K562 (cell line): ENCODE measurements at regions not wholly inside any gene's neighbourhood (a gene's known extent, or its start where the extent isn't known, plus 50 kb on each side); places are given as distances from the start of the nearest gene placed in this dataset.
A peak's percentile ranks its signal among the peaks of the same experiment; 100 is the strongest.

Experiments used
- ATAC-seq: fragments of 200-7000 bp; cut with Tn5 transposase; 3 replicates; pipeline ENCODE4 v1.9.1; 2020; ENCODE audit warnings: moderate library complexity
- BruUV-seq: library from RNA; stranded (reverse); fragments of 400-500 nt; replicated peaks from 2 replicates; lab custom pipeline; 2021; lab: Mats Ljungman, UMichigan
- CTCF ChIA-PET: fragments of 300-600 bp; formaldehyde crosslinking; extraction: SDS; loops from one replicate; lab custom pipeline; 2021; ENCODE audit warnings: low intra/inter-chr PET ratio; lab: Yijun Ruan, JAX
- POLR2A ChIA-PET: fragments of 300-600, 350-650 bp; sonication (Branson Sonifier 250); formaldehyde crosslinking; extraction: SDS; loops from one replicate; lab custom pipeline; 2021; ENCODE audit warnings: antibody characterized with exemption, inconsistent platforms; lab: Yijun Ruan, JAX
- DNase-seq, 4 experiments: peaks; one replicate each; pipeline versions ENCODE4 v3.0.0 to v3.0.0-alpha.2; 2011 to 2018; ENCODE audit warnings: low spot score in 3 of 4, mixed read lengths in 3 of 4; ENCODE audit errors: extremely low read depth in 1 of 4
- FAIRE-seq: peaks from 2 replicates; lab custom pipeline; 2011; peaks lifted over from hg19 to GRCh38; lab: Jason Lieb, UNC
- H2AFZ ChIP-seq: 2 replicates; pipeline ENCODE4 v1.6.0; 2011; ENCODE audit warnings: low read depth, low read length, control low read depth, inconsistent platforms
- H3K27ac ChIP-seq: fragments of 200-600 bp; 3 replicates; pipeline ENCODE4 v1.8.0; 2011; ENCODE audit warnings: low read depth, mild to moderate bottlenecking, control low read depth, inconsistent platforms, low read length, moderate library complexity, mixed read lengths; ENCODE audit errors: extremely low read depth
- H3K27me3 ChIP-seq, 2 experiments: fragments of 300-600 bp in 1 of 2; 2 replicates in 1 of 2; 3 replicates in 1 of 2; pipeline versions ENCODE4 v1.6.0 to v1.8.0; 2011; ENCODE audit warnings: inconsistent platforms in 2 of 2, low read length in 2 of 2, mild to moderate bottlenecking in 1 of 2, mixed read lengths in 1 of 2, moderate library complexity in 1 of 2; ENCODE audit not compliant: control insufficient read depth in 2 of 2, insufficient read depth in 2 of 2
- H3K36me3 ChIP-seq: fragments of 300-600 bp; 3 replicates; pipeline ENCODE4 v1.8.0; 2011; ENCODE audit warnings: mild to moderate bottlenecking, low read length, inconsistent platforms; ENCODE audit not compliant: control insufficient read depth, insufficient read depth
- H3K4me1 ChIP-seq, 2 experiments: fragments of 200-600 bp in 1 of 2; replicated peaks in 1 of 2; 2 replicates in 1 of 2; 3 replicates in 1 of 2; pipeline versions ENCODE4 v1.5.1 to v1.8.0; 2011; ENCODE audit warnings: inconsistent platforms in 2 of 2, low read length in 2 of 2, mild to moderate bottlenecking in 1 of 2, mixed read lengths in 1 of 2, moderate library complexity in 1 of 2; ENCODE audit not compliant: control insufficient read depth in 2 of 2, insufficient read depth in 2 of 2
- H3K4me2 ChIP-seq: 2 replicates; pipeline ENCODE4 v1.6.1; 2011; ENCODE audit warnings: low read length, control low read depth, inconsistent platforms, mixed read lengths; ENCODE audit not compliant: insufficient read depth
- H3K4me3 ChIP-seq: fragments of 200-600 bp; sonication (generic), shearing (Covaris generic); 2 replicates; pipeline ENCODE4 v1.5.1; 2016; ENCODE audit warnings: control low read depth, inconsistent platforms
- H3K79me2 ChIP-seq: fragments of 200-600 bp; 3 replicates; pipeline ENCODE4 v1.8.0; 2011; ENCODE audit warnings: low read length, inconsistent platforms; ENCODE audit not compliant: control insufficient read depth, insufficient read depth
- H3K9ac ChIP-seq, 2 experiments: 2 replicates each; pipeline versions ENCODE4 v1.6.0 to v1.6.1; 2011; ENCODE audit warnings: low read depth in 2 of 2, low read length in 2 of 2, control low read depth in 1 of 2, inconsistent platforms in 1 of 2, mild to moderate bottlenecking in 1 of 2, mixed read lengths in 1 of 2; ENCODE audit not compliant: insufficient read depth in 1 of 2
- H3K9me1 ChIP-seq: one replicate; pipeline ENCODE4 v1.6.0; 2011; ENCODE audit warnings: inconsistent platforms, mild to moderate bottlenecking, low read length, moderate library complexity; ENCODE audit not compliant: control insufficient read depth, insufficient read depth
- H3K9me3 ChIP-seq: replicated peaks from 2 replicates; pipeline ENCODE4 v1.5.1; 2011; ENCODE audit warnings: low read depth, low read length, inconsistent platforms; ENCODE audit not compliant: control insufficient read depth, insufficient read depth
- H4K20me1 ChIP-seq: replicated peaks from 2 replicates; pipeline ENCODE4 v1.6.1; 2011; ENCODE audit warnings: low read length, inconsistent platforms, mixed read lengths; ENCODE audit not compliant: control insufficient read depth, insufficient read depth
- GABPA ChIP-seq: fragments of 200-800 bp; sonication (Bioruptor generic); conservative IDR thresholded peaks from 2 replicates; pipeline ENCODE4 v1.6.1; 2016; ENCODE audit warnings: low read depth, missing genetic modification characterization, missing compliant biosample characterization
- L3MBTL2 ChIP-seq: fragments of 450-650 bp; IDR thresholded peaks from 2 replicates; pipeline ENCODE4 v1.6.1; 2016; ENCODE audit warnings: mild to moderate bottlenecking, moderate library complexity
- NR2C1 ChIP-seq, 2 experiments: fragments of 450-650 bp; IDR thresholded peaks; 2 replicates each; pipeline ENCODE4 v1.6.1; 2017; ENCODE audit warnings: mild to moderate bottlenecking in 2 of 2, antibody characterized with exemption in 1 of 2, inconsistent platforms in 1 of 2, missing compliant biosample characterization in 1 of 2, missing genetic modification characterization in 1 of 2
- RAD21 ChIP-seq, 2 experiments: fragments of 250-450 bp in 1 of 2; fragments of 450-650 bp in 1 of 2; sonication (Bioruptor Pico) in 1 of 2; formaldehyde crosslinking in 1 of 2; IDR thresholded peaks in 1 of 2; conservative IDR thresholded peaks in 1 of 2; 2 replicates each; pipeline versions ENCODE4 v1.4.0 to v1.8.0; 2020 to 2022; ENCODE audit warnings: mild to moderate bottlenecking in 2 of 2, moderate library complexity in 1 of 2
- SNIP1 ChIP-seq: fragments of 450-650 bp; IDR thresholded peaks from 2 replicates; pipeline ENCODE4 v1.7.1; 2017; ENCODE audit warnings: low read depth, mild to moderate bottlenecking
- XRCC3 ChIP-seq: fragments of 450-650 bp; IDR thresholded peaks from 2 replicates; pipeline ENCODE4 v1.6.1; 2017; ENCODE audit warnings: mild to moderate bottlenecking, moderate library complexity
- ZNF436 ChIP-seq: fragments of 250-450, 450-650 bp; sonication (Bioruptor Pico); formaldehyde crosslinking; IDR thresholded peaks from 2 replicates; pipeline ENCODE4 v1.7.0; 2020; ENCODE audit warnings: mild to moderate bottlenecking
- WGBS: fragments of 100-300 bp; shearing (Covaris generic); methylation state at CpG from one replicate; pipeline ENCODE4 v1.1.6; 2016; ENCODE audit warnings: low coverage, mixed read lengths; ENCODE audit not compliant: insufficient coverage; ENCODE audit errors: missing lambda C conversion rate; 5-methylcytosine and 5-hydroxymethylcytosine counted together
- in situ Hi-C: fragments of 300-500 bp; cut with MboI; formaldehyde crosslinking; loops from 4 replicates; pipeline ENCODE4 v1.15.0; 2018; ENCODE audit warnings: inconsistent platforms, mixed read lengths
- intact Hi-C: fragments of 100-400 bp; cut with micrococcal nuclease; formaldehyde crosslinking; loops from 2 replicates; pipeline ENCODE4 v1.14.2; 2022
- TF ChIP-seq, protein P1 (sequence below), 3 experiments: IDR thresholded peaks in 2 of 3; conservative IDR thresholded peaks in 1 of 3; 2 replicates each; pipeline ENCODE4 v1.5.1; 2011 to 2012; ENCODE audit warnings: low read length in 3 of 3, mild to moderate bottlenecking in 3 of 3, control low read depth in 2 of 3, improper control_type of control experiment in 1 of 3, inconsistent platforms in 1 of 3, low read depth in 1 of 3, mixed read lengths in 1 of 3, moderate library complexity in 1 of 3; ENCODE audit not compliant: insufficient read depth in 2 of 3
- TF ChIP-seq, protein P2 (sequence below): fragments of 450-650 bp; IDR thresholded peaks from 2 replicates; pipeline ENCODE4 v1.7.0; 2016; ENCODE audit warnings: borderline replicate concordance
- TF ChIP-seq, protein P3 (sequence below), 2 experiments: fragments of 450-650 bp; IDR thresholded peaks; 2 replicates each; pipeline ENCODE4 v1.6.1; 2016; ENCODE audit warnings: mild to moderate bottlenecking in 2 of 2, borderline replicate concordance in 1 of 2, low read depth in 1 of 2, moderate library complexity in 1 of 2

DNA sequence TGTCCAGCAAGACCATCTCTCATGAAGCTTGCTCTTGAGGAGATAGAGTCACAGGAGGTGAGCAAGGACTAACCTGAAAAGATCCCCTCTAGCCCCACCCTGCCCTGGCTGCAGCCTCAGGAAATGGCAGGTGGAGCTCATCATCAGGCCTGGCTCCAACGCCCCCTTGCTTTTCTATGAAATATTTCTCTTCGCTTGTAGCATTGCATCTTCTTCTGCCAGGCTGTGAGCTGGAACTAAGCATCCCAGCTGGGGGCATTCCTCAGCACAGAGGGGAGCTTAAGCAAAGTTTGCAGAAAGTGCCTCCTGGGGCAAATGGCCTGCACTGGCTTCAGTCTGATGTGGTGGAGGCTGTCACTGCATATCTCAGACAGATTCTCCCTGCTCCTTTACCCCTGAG, 90.1 kb upstream of the LGALSL start:
- intact Hi-C loops, result no loop called here
- no peaks in the 10 kb centered on the region for H3K9me1 ChIP-seq
- in situ Hi-C loops, result no loop called here
- no peak overlapping the region for H2AFZ ChIP-seq
- H3K9ac ChIP-seq, result no peak overlapping the region
- peaks cover 15 to 41% of the 10 kb centered on the region in 2 experiments; a peak in 4 of 5 replicates for H3K27me3 ChIP-seq
- no peaks in the 10 kb centered on the region for H3K9me3 ChIP-seq
- ChIA-PET CTCF (no interaction called here), POLR2A (interaction anchor here (0.6 to 1.1 kb wide), 3 partner anchors 9 to 292 kb away, joined by 3 read pairs; no protein-coding TSS in a partner anchor)
- H3K27ac ChIP-seq, result no peak overlapping the region
- no peak overlapping the region for H3K4me3 ChIP-seq
- H3K4me1 ChIP-seq, result no peaks in the 10 kb centered on the region; a peak in 1 of 5 replicates
- peak; percentile 45; the same call in 2 of the 3 replicates for ATAC-seq
- BruUV-seq, result no TSS peak
- DNase-seq, result no peak
- no peaks in the 10 kb centered on the region for H3K79me2 ChIP-seq
- H4K20me1 ChIP-seq, result peaks cover 18% of the 10 kb centered on the region
- WGBS, result 0% methylated on average over 2 of the region's 2 CpGs
- no peaks in the 10 kb centered on the region for H3K36me3 ChIP-seq
- FAIRE-seq, result no peak
- no peak overlapping the region for H3K4me2 ChIP-seq
- TF ChIP-seq XRCC3 (no peak), ZNF436 (CRISPR knock-in tag) (no peak), NR2C1 (IDR thresholded peaks at IDR 0.05) (no peak), NR2C1 (tag; IDR thresholded peaks at IDR 0.05) (no peak), GABPA (tag) (no peak), L3MBTL2 (no peak), RAD21 (CRISPR knock-in tag; conservative IDR thresholded peaks at IDR 0.05 in 1 of 2, IDR thresholded peaks at IDR 0.05 in 1 of 2) (0 out of 4 replicates have a peak, but pooled peaks of 1 of the 2 experiments have one; percentile 5), SNIP1 (no peak)
- TF ChIP-seq, protein P1, sequence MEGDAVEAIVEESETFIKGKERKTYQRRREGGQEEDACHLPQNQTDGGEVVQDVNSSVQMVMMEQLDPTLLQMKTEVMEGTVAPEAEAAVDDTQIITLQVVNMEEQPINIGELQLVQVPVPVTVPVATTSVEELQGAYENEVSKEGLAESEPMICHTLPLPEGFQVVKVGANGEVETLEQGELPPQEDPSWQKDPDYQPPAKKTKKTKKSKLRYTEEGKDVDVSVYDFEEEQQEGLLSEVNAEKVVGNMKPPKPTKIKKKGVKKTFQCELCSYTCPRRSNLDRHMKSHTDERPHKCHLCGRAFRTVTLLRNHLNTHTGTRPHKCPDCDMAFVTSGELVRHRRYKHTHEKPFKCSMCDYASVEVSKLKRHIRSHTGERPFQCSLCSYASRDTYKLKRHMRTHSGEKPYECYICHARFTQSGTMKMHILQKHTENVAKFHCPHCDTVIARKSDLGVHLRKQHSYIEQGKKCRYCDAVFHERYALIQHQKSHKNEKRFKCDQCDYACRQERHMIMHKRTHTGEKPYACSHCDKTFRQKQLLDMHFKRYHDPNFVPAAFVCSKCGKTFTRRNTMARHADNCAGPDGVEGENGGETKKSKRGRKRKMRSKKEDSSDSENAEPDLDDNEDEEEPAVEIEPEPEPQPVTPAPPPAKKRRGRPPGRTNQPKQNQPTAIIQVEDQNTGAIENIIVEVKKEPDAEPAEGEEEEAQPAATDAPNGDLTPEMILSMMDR (IDR thresholded peaks at IDR 0.05 in 2 of 3, conservative IDR thresholded peaks at IDR 0.05 in 1 of 3; ENCODE audit: insufficient read depth in 2 of 3, low read depth in 1 of 3, low read length in 3 of 3), result peak; percentile 6 to 38 (median 13); a peak in 2 of 6 replicates
- TF ChIP-seq, protein P2, sequence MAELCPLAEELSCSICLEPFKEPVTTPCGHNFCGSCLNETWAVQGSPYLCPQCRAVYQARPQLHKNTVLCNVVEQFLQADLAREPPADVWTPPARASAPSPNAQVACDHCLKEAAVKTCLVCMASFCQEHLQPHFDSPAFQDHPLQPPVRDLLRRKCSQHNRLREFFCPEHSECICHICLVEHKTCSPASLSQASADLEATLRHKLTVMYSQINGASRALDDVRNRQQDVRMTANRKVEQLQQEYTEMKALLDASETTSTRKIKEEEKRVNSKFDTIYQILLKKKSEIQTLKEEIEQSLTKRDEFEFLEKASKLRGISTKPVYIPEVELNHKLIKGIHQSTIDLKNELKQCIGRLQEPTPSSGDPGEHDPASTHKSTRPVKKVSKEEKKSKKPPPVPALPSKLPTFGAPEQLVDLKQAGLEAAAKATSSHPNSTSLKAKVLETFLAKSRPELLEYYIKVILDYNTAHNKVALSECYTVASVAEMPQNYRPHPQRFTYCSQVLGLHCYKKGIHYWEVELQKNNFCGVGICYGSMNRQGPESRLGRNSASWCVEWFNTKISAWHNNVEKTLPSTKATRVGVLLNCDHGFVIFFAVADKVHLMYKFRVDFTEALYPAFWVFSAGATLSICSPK, result no peak
- TF ChIP-seq, protein P3, sequence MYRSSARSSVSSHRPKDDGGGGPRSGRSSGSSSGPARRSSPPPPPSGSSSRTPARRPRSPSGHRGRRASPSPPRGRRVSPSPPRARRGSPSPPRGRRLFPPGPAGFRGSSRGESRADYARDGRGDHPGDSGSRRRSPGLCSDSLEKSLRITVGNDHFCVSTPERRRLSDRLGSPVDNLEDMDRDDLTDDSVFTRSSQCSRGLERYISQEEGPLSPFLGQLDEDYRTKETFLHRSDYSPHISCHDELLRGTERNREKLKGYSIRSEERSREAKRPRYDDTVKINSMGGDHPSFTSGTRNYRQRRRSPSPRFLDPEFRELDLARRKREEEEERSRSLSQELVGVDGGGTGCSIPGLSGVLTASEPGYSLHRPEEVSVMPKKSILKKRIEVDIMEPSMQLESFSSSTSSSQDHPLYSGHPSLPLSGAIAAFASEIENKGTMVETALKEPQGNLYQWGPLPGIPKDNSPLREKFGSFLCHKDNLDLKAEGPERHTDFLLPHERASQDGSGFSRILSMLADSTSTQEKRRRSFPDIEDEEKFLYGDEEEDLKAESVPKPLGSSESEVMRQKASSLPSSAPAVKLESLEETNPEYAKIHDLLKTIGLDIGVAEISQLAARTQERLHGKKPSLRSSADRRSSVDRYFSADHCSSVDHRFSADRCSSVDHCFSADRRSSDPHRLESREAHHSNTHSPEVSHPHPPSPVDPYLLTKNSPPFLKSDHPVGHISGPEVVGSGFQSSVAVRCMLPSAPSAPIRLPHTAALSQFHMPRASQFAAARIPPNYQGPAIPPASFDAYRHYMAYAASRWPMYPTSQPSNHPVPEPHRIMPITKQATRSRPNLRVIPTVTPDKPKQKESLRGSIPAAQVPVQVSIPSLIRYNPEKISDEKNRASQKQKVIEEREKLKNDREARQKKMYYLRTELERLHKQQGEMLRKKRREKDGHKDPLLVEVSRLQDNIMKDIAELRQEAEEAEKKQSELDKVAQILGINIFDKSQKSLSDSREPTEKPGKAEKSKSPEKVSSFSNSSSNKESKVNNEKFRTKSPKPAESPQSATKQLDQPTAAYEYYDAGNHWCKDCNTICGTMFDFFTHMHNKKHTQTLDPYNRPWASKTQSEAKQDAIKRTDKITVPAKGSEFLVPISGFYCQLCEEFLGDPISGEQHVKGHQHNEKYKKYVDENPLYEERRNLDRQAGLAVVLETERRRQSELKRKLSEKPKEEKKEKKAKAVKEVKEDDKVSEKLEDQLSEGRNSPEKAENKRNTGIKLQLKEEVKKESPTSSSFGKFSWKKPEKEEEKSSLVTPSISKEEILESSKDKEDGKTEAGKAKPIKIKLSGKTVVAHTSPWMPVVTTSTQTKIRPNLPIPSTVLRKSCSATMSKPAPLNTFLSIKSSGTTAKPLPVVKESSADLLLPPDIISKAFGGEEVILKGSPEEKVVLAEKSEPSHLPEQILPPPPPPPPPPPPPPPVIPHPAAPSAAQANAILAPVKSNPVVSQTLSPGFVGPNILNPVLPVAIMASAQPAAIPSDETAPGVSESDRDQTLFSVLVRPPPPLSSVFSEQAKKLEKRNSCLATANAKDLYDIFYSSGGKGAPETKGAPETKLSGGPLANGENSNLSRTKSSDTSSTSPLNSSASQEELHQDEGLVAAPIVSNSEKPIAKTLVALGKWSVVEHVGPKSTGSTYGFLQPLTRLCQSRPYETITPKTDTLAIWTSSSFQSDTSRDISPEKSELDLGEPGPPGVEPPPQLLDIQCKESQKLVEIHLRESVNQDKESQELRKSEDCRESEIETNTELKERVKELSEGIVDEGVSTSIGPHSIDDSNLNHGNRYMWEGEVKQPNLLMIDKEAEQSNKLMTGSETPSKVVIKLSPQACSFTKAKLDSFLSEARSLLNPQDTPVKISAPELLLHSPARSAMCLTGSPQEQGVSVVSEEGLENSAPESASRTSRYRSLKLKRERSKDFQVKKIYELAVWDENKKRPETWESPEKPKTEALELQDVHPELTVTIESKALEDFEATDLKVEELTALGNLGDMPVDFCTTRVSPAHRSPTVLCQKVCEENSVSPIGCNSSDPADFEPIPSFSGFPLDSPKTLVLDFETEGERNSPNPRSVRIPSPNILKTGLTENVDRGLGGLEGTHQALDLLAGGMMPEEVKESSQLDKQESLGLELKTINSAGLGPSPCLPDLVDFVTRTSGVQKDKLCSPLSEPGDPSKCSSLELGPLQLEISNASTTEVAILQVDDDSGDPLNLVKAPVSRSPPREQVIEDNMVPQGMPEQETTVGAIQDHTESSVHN (IDR thresholded peaks at IDR 0.05; ENCODE audit: borderline replicate concordance in 1 of 2, low read depth in 1 of 2), result no peak
